ENCODE measurements at regions not wholly inside any gene's neighbourhood (a gene's known extent, or its start where the extent isn't known, plus 50 kb on each side); places are given as distances from the start of the nearest gene placed in this dataset.
"Not testable (repeated sequence)": the region's sequence is repeated elsewhere in the genome, so short reads cannot be mapped to it uniquely, and the experiment has no call there.

DNA sequence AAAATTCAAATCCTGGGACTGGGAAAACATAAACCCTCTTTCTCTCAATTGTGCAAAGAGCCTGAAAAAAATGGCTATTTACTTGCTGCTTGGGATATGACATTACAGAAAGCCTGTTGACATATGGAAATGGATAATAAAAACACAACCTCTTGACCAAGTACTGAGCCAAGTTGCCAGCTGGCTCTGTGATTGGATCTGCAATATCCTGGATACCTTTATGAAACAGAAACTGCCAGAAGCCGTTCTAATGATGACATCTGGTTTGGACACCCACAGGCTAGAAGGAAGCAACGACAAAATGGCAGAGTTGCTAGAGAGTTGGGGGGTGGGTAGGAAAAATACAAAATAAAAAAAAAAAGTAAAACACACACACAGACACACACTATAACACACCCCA, 481.4 kb downstream of the FAT4 start:
- Histone ChIP-seq H3K4me3 (no peak overlapping the region), H3K4me2 (ENCODE audit: control insufficient read depth, insufficient read depth) (no peak overlapping the region), H3K27me3 (replicated peaks in 1 of 2; ENCODE audit: control insufficient read depth in 2 of 2, insufficient read depth in 2 of 2, low read length in 1 of 2) (no peaks in the 10 kb centered on the region), H2AFZ (ENCODE audit: control insufficient read depth, low read depth, low read length) (no peak overlapping the region), H3K9me3 (replicated peaks; ENCODE audit: control insufficient read depth, insufficient read depth, low read length) (no peaks in the 10 kb centered on the region), H3K4me1 (ENCODE audit: control insufficient read depth, insufficient read depth, low read length) (no peaks in the 10 kb centered on the region), H3K36me3 (ENCODE audit: control insufficient read depth in 2 of 2, insufficient read depth in 2 of 2, low read length in 1 of 2) (no peaks in the 10 kb centered on the region), H3K79me2 (ENCODE audit: control insufficient read depth, insufficient read depth, low read length) (no peaks in the 10 kb centered on the region), H3K27ac (ENCODE audit: control insufficient read depth, insufficient read depth) (no peak overlapping the region), H4K20me1 (ENCODE audit: control insufficient read depth, insufficient read depth) (no peaks in the 10 kb centered on the region), H3K9ac (ENCODE audit: control insufficient read depth, insufficient read depth, low read length) (no peak overlapping the region)
- intact Hi-C loops (cut with micrococcal nuclease; ENCODE audit: unreplicated experiment) (no loop called here), in situ Hi-C loops (cut with MboI) (no loop called here)
- 14% methylated on average over 2 of the region's 2 CpGs for WGBS (ENCODE audit: insufficient coverage, insufficient replicate concordance, low lambda C conversion rate, missing lambda C conversion rate)
- ATAC-seq: peak; percentile 35
- ChIA-PET SMC1A (ENCODE audit: uncharacterized antibody, unreplicated experiment) (interaction anchor here (0.9 to 1.6 kb wide), 2 partner anchors 8 to 58 kb away, joined by 3 to 4 read pairs; no protein-coding TSS in a partner anchor), RAD21 (ENCODE audit: unreplicated experiment) (no interaction called here), POLR2A (no interaction called here), CTCF (no interaction called here)
- FAIRE-seq: no peak
- no peak for TF ChIP-seq NR2C1 (IDR thresholded peaks at IDR 0.05)
- DNase-seq (ENCODE audit: low read depth, low spot score): no peak
- no TSS peak for BruUV-seq (replicated peaks)

DNA sequence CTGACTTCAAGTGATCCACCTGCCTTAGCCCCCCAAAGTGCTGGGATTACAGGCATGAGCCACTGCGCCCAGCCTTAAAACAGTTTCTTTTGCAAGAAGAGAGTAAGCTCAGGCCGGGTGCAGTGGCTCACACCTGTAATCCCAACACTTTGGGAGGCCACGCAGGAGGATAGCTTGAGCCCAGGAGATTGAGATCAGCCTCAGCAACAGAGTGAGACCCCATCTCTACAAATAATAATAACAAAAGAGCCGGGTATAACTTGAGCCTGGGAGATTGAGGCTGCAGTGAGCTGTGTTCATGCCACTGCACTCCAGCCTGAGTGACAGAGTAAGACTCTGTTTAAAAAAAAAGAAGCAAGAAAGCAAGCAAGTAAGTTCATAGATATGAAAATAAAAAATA, 482.9 kb downstream of the FAT4 start:
- WGBS (ENCODE audit: insufficient coverage, insufficient replicate concordance, low lambda C conversion rate, missing lambda C conversion rate): 11% methylated on average over 4 of the region's 4 CpGs
- in situ Hi-C loops (cut with MboI); H3K4me2 ChIP-seq (ENCODE audit: control insufficient read depth, insufficient read depth); H3K4me1 ChIP-seq (ENCODE audit: control insufficient read depth, insufficient read depth, low read length); H3K27ac ChIP-seq (ENCODE audit: control insufficient read depth, insufficient read depth); H4K20me1 ChIP-seq (ENCODE audit: control insufficient read depth, insufficient read depth); intact Hi-C loops (cut with micrococcal nuclease; ENCODE audit: unreplicated experiment); RAD21 ChIA-PET (ENCODE audit: unreplicated experiment); FAIRE-seq; H3K36me3 ChIP-seq (ENCODE audit: control insufficient read depth in 2 of 2, insufficient read depth in 2 of 2, low read length in 1 of 2); DNase-seq (ENCODE audit: low read depth, low spot score); H3K79me2 ChIP-seq (ENCODE audit: control insufficient read depth, insufficient read depth, low read length); H3K9me3 ChIP-seq (replicated peaks; ENCODE audit: control insufficient read depth, insufficient read depth, low read length); H3K9ac ChIP-seq (ENCODE audit: control insufficient read depth, insufficient read depth, low read length); H3K27me3 ChIP-seq (replicated peaks in 1 of 2; ENCODE audit: control insufficient read depth in 2 of 2, insufficient read depth in 2 of 2, low read length in 1 of 2); BruUV-seq (replicated peaks); H2AFZ ChIP-seq (ENCODE audit: control insufficient read depth, low read depth, low read length); H3K4me3 ChIP-seq; CTCF ChIA-PET: not testable (repeated sequence)
- ChIA-PET POLR2A (interaction anchor here (0.5 kb wide), 1 partner anchor 11 kb away, joined by 7 read pairs; no protein-coding TSS in a partner anchor), SMC1A (ENCODE audit: uncharacterized antibody, unreplicated experiment) (interaction anchor here (0.8 to 1.6 kb wide), 4 partner anchors 10 to 37 kb away, joined by 3 to 4 read pairs (median 3); no protein-coding TSS in a partner anchor)
- ATAC-seq: peak; percentile 13; the same call in 2 of the 3 replicates
